ENCODE measurements at regions not wholly inside any gene's neighbourhood (a gene's known extent, or its start where the extent isn't known, plus 50 kb on each side); places are given as distances from the start of the nearest gene placed in this dataset.

DNA sequence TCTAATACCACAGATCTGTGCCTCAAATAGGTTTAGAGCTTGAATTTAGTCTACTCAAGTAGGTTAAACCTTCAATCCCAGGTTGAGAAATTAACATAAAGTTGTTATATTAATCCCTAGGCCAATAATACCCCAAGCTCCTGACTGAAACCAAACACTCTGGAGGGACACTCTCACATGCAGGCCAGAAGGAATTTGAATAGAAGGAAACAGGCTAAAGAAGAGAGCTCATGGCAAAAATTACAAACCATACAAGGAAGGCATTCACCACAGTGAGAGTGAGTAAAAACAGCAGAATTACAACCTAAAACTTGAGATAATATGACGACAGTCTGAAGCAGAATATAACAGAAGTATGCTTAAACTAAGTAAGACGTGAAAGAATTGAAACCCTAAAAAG, 76.1 kb upstream of the PDK4 start:
- H3K27me3 ChIP-seq (ENCODE audit: control insufficient read depth, insufficient read depth, low read length) = no peaks in the 10 kb centered on the region; the same call in 1 of the 2 replicates
- WGBS, 2 experiments (ENCODE audit: extremely low coverage in 2 of 2, insufficient read length in 1 of 2) = no CpG with 5 or more reads among the region's 2 CpGs
- H3K9ac ChIP-seq (ENCODE audit: low read depth, low read length) = no peak overlapping the region
- no peak overlapping the region for H2BK120ac ChIP-seq (ENCODE audit: low read depth, low read length)
- H2AFZ ChIP-seq (replicated peaks; ENCODE audit: low read length, poor library complexity) = no peak overlapping the region
- ChIA-PET POLR2A (ENCODE audit: unreplicated experiment) (no interaction called here), CTCF (interaction anchor here (2.0 kb wide), 1 partner anchor 12 kb away, joined by 8 read pairs; no protein-coding TSS in a partner anchor)
- H3K27ac ChIP-seq (ENCODE audit: insufficient read depth, low read length) = no peak overlapping the region
- DNase-seq (no peak), ATAC-seq (ENCODE audit: low read depth) (no peak)
- H2BK20ac ChIP-seq (ENCODE audit: low read depth, low read length) = no peak overlapping the region
- H3K14ac ChIP-seq (replicated peaks; ENCODE audit: low read depth, low read length) = no peak overlapping the region
- no peak overlapping the region for H2BK15ac ChIP-seq (ENCODE audit: low read depth, low read length)
- H3K18ac ChIP-seq (ENCODE audit: low read depth, low read length) = no peak overlapping the region
- H3K79me1 ChIP-seq (ENCODE audit: low read depth in 1 of 2, low read length in 2 of 2) = no peaks in the 10 kb centered on the region
- no peaks in the 10 kb centered on the region for H3K4me1 ChIP-seq (ENCODE audit: control insufficient read depth, insufficient read depth, low read length)
- H3K9me1 ChIP-seq (ENCODE audit: insufficient read depth, low read length) = no peaks in the 10 kb centered on the region
- H2AK9ac ChIP-seq (replicated peaks; ENCODE audit: low read depth, low read length, poor library complexity) = no peak overlapping the region
- H3K9me3 ChIP-seq (ENCODE audit: control insufficient read depth, insufficient read depth, low read length) = no peaks in the 10 kb centered on the region
- no TSS peak for BruUV-seq (replicated peaks)
- no peak overlapping the region for H2AK5ac ChIP-seq (ENCODE audit: low read depth, low read length)
- H4K20me1 ChIP-seq (ENCODE audit: insufficient read depth, low read length) = no peaks in the 10 kb centered on the region
- intact Hi-C loops (cut with micrococcal nuclease) = no loop called here
- H3K4ac ChIP-seq (ENCODE audit: low read depth, low read length) = no peak overlapping the region
- no peak overlapping the region for H3K56ac ChIP-seq (ENCODE audit: extremely low read depth, insufficient read depth, low read length)
- no peak overlapping the region for H3K4me2 ChIP-seq (ENCODE audit: low read depth, low read length)
- dilution Hi-C loops (cut with HindIII; ENCODE audit: low sequenced_read_pairs, unreplicated experiment) = no loop called here
- no peak overlapping the region for H3K4me3 ChIP-seq (ENCODE audit: insufficient read depth, low read depth, low read length)
- no peak overlapping the region for H3K23ac ChIP-seq (ENCODE audit: low read depth, low read length)
- H4K5ac ChIP-seq (ENCODE audit: low read depth, low read length) = no peak overlapping the region
- H4K8ac ChIP-seq (ENCODE audit: low read depth in 2 of 2, low read length in 2 of 2) = no peak overlapping the region
- H2BK5ac ChIP-seq (ENCODE audit: low read depth, low read length, poor library complexity, severe bottlenecking) = no peak overlapping the region
- H4K91ac ChIP-seq (ENCODE audit: insufficient read depth, low read depth, low read length) = no peak overlapping the region
- no peak for TF ChIP-seq RAD21 (IDR thresholded peaks at IDR 0.05; ENCODE audit: low read length)
- no peak for TF ChIP-seq MXI1 (IDR thresholded peaks at IDR 0.05; ENCODE audit: borderline replicate concordance, low read depth, low read length)
- TF ChIP-seq MAZ (IDR thresholded peaks at IDR 0.05; ENCODE audit: borderline replicate concordance, low read depth, low read length) = no peak
- TF ChIP-seq RCOR1 (IDR thresholded peaks at IDR 0.05; ENCODE audit: insufficient replicate concordance, low read length) = no peak
- TF ChIP-seq CEBPB (IDR thresholded peaks at IDR 0.05; ENCODE audit: low read depth, low read length) = no peak
- TF ChIP-seq, protein P1, sequence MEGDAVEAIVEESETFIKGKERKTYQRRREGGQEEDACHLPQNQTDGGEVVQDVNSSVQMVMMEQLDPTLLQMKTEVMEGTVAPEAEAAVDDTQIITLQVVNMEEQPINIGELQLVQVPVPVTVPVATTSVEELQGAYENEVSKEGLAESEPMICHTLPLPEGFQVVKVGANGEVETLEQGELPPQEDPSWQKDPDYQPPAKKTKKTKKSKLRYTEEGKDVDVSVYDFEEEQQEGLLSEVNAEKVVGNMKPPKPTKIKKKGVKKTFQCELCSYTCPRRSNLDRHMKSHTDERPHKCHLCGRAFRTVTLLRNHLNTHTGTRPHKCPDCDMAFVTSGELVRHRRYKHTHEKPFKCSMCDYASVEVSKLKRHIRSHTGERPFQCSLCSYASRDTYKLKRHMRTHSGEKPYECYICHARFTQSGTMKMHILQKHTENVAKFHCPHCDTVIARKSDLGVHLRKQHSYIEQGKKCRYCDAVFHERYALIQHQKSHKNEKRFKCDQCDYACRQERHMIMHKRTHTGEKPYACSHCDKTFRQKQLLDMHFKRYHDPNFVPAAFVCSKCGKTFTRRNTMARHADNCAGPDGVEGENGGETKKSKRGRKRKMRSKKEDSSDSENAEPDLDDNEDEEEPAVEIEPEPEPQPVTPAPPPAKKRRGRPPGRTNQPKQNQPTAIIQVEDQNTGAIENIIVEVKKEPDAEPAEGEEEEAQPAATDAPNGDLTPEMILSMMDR (conservative IDR thresholded peaks at IDR 0.05; ENCODE audit: low read depth, low read length) = no peak
- TF ChIP-seq NFE2L2 (IDR thresholded peaks at IDR 0.05; ENCODE audit: low read depth, low read length) = no peak
- TF ChIP-seq CHD1 (IDR thresholded peaks at IDR 0.05; ENCODE audit: low read depth, low read length) = no peak
- TF ChIP-seq BHLHE40 (IDR thresholded peaks at IDR 0.05; ENCODE audit: low read depth, low read length) = no peak
- no peak for TF ChIP-seq SMC3 (IDR thresholded peaks at IDR 0.05; ENCODE audit: low read depth, low read length)
- no peak for TF ChIP-seq POLR2A (IDR thresholded peaks at IDR 0.05; ENCODE audit: low read depth, low read length)
- TF ChIP-seq RFX5 (IDR thresholded peaks at IDR 0.05; ENCODE audit: low read depth, low read length) = no peak
- H3K36me3 ChIP-seq (ENCODE audit: control insufficient read depth, insufficient read depth, low read length) = no peaks in the 10 kb centered on the region
- in situ Hi-C loops (cut with MboI; ENCODE audit: low sequenced_read_pairs) = no loop called here
